ENCODE measurements at regions not wholly inside any gene's neighbourhood (a gene's known extent, or its start where the extent isn't known, plus 50 kb on each side); places are given as distances from the start of the nearest gene placed in this dataset.

- TF ChIP-seq CTCF (IDR thresholded peaks at IDR 0.05; ENCODE audit: borderline replicate concordance), result no peak
- Histone ChIP-seq H3K4me1 (peaks cover 3% of the 10 kb centered on the region), H3K4me3 (no peak overlapping the region), H3K36me3 (no peaks in the 10 kb centered on the region), H3K27me3 (ENCODE audit: low read depth) (no peaks in the 10 kb centered on the region), H3K9me3 (replicated peaks) (peaks cover 6% of the 10 kb centered on the region), H3K27ac (replicated peaks) (no peak overlapping the region)
- no peak for DNase-seq
- intact Hi-C loops (cut with micrococcal nuclease), result no loop called here
These were observed 1176.6 kb upstream of the AUTS2 start for GRCh38 chr7:68421712-68422111.

- no peak for TF ChIP-seq CTCF (IDR thresholded peaks at IDR 0.05; ENCODE audit: borderline replicate concordance)
- DNase-seq, result no peak
- intact Hi-C loops (cut with micrococcal nuclease), result no loop called here
These were observed 1176.0 kb upstream of the AUTS2 start for GRCh38 chr7:68422281-68422680.

GRCh38 chr7:68423356-68423755, 1174.9 kb upstream of the AUTS2 start:
- intact Hi-C loops (cut with micrococcal nuclease), result no loop called here
- no peaks in the 10 kb centered on the region for H3K27me3 ChIP-seq (ENCODE audit: low read depth)
- no peak for TF ChIP-seq CTCF (IDR thresholded peaks at IDR 0.05; ENCODE audit: borderline replicate concordance)
- H3K4me3 ChIP-seq, result no peak overlapping the region
- no peaks in the 10 kb centered on the region for H3K36me3 ChIP-seq
- no peak for DNase-seq
- H3K9me3 ChIP-seq (replicated peaks), result peaks cover 6% of the 10 kb centered on the region
- H3K27ac ChIP-seq (replicated peaks), result no peak overlapping the region
- H3K4me1 ChIP-seq, result peaks cover 3% of the 10 kb centered on the region

More at GRCh38 chr7:68422281-68422680, 1176.0 kb upstream of the AUTS2 start:
- Histone ChIP-seq H3K36me3 (no peaks in the 10 kb centered on the region), H3K9me3 (replicated peaks) (peaks cover 6% of the 10 kb centered on the region), H3K4me1 (peaks cover 3% of the 10 kb centered on the region), H3K27ac (replicated peaks) (no peak overlapping the region), H3K27me3 (ENCODE audit: low read depth) (no peaks in the 10 kb centered on the region), H3K4me3 (no peak overlapping the region)

GRCh38 chr7:68424658-68425297, 1173.5 kb upstream of the AUTS2 start:
- Histone ChIP-seq H3K27me3 (ENCODE audit: low read depth) (no peaks in the 10 kb centered on the region), H3K4me3 (no peak overlapping the region), H3K4me1 (peaks cover 9% of the 10 kb centered on the region), H3K36me3 (no peaks in the 10 kb centered on the region), H3K9me3 (replicated peaks) (peaks cover 2% of the 10 kb centered on the region), H3K27ac (replicated peaks) (no peak overlapping the region)
- no peak for TF ChIP-seq CTCF (IDR thresholded peaks at IDR 0.05; ENCODE audit: borderline replicate concordance)
- intact Hi-C loops (cut with micrococcal nuclease), result no loop called here
- DNase-seq, result no peak

- peak; percentile 45 for TF ChIP-seq CTCF (IDR thresholded peaks at IDR 0.05; ENCODE audit: borderline replicate concordance)
- no peak overlapping the region for H3K27ac ChIP-seq (replicated peaks)
- no peak overlapping the region for H3K4me3 ChIP-seq
- no peaks in the 10 kb centered on the region for H3K36me3 ChIP-seq
- peaks cover 10% of the 10 kb centered on the region for H3K4me1 ChIP-seq
- DNase-seq, result no peak
- intact Hi-C loops (cut with micrococcal nuclease), result no loop called here
- no peaks in the 10 kb centered on the region for H3K9me3 ChIP-seq (replicated peaks)
- no peaks in the 10 kb centered on the region for H3K27me3 ChIP-seq (ENCODE audit: low read depth)
These were observed 1172.9 kb upstream of the AUTS2 start for GRCh38 chr7:68425377-68425776.
